Cardiac muscle cell (in vitro differentiated cells and primary cell): ENCODE measurements at regions not wholly inside any gene's neighbourhood (a gene's known extent, or its start where the extent isn't known, plus 50 kb on each side); places are given as distances from the start of the nearest gene placed in this dataset.
A peak's percentile ranks its signal among the peaks of the same experiment; 100 is the strongest.

Experiments
- DNase-seq, 2 donors: peaks; one replicate each; pipeline versions ENCODE4 v3.0.0 to v3.0.0-alpha.2; 2010 to 2017; ENCODE audit warnings: low read depth in 1 of 2, low spot score in 1 of 2
- H3K27ac ChIP-seq: fragments of 200-600 bp; sonication (generic); 2 replicates; pipeline ENCODE4 v1.5.1; 2016
- H3K27me3 ChIP-seq: fragments of 200-600 bp; sonication (generic); 2 replicates; pipeline ENCODE4 v1.6.0; 2016; ENCODE audit warnings: control low read depth
- H3K36me3 ChIP-seq: fragments of 200-600 bp; sonication (generic); 2 replicates; pipeline ENCODE4 v1.5.1; 2016; ENCODE audit warnings: control low read depth
- H3K4me1 ChIP-seq: fragments of 200-600 bp; sonication (generic); 2 replicates; pipeline ENCODE4 v1.8.1; 2017; ENCODE audit warnings: low read depth, mild to moderate bottlenecking, mixed run types
- H3K4me3 ChIP-seq: fragments of 200-600 bp; sonication (generic); 2 replicates; pipeline ENCODE4 v1.5.1; 2016; ENCODE audit warnings: mild to moderate bottlenecking
- H3K9me3 ChIP-seq: fragments of 200-600 bp; sonication (generic); 2 replicates; pipeline ENCODE4 v1.5.1; 2017; ENCODE audit warnings: low read depth, mild to moderate bottlenecking, control low read depth
- CTCF ChIP-seq: IDR thresholded peaks from 2 replicates; pipeline ENCODE4 v1.5.1; 2012; ENCODE audit warnings: low read depth, mild to moderate bottlenecking, low read length

DNA sequence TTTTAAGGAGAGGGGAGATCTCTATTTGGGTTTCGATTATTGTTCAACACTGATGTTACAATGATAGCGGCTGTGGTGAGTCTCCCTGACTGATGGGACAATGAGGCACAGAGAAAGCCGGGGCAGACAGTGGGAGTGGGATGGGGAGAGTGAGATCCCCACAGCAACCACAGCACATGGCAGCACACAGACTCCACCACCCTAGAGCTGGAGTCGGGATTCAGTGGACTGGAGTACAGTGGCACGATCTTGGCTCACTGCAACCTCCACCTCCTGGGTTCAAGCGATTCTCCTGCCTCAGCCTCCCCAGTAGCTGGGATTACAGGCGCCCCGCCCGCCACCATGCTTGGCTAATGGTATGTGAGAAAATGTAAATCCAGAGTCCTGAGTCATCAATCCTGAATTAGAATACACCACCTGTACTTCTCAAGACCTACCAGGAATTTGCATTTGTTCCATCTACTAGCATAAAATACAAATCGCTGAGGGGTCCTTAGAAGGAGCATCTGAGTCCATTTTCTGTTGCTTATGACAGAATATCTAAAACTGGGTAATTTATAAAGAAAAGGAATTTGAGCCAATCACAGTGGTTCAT is 125.8 kb downstream of the TOMM20 start:
- DNase-seq: no peak
- H3K27me3 ChIP-seq: no peaks in the 10 kb centered on the region

GRCh38 chr1:234999513-234999940 is 129.1 kb downstream of the TOMM20 start:
- no peak for DNase-seq
- Histone ChIP-seq H3K27me3 (no peaks in the 10 kb centered on the region), H3K27ac (no peak overlapping the region), H3K9me3 (no peaks in the 10 kb centered on the region), H3K36me3 (no peaks in the 10 kb centered on the region), H3K4me3 (no peak overlapping the region), H3K4me1 (peaks cover 26% of the 10 kb centered on the region)
- no peak for TF ChIP-seq CTCF

More for the DNA sequence above, 125.8 kb downstream of the TOMM20 start:
- H3K27ac ChIP-seq: no peak overlapping the region
- H3K36me3 ChIP-seq: no peaks in the 10 kb centered on the region
- H3K4me3 ChIP-seq: no peak overlapping the region
- peaks cover 15% of the 10 kb centered on the region for H3K4me1 ChIP-seq
- no peaks in the 10 kb centered on the region for H3K9me3 ChIP-seq
- no peak for TF ChIP-seq CTCF

DNA sequence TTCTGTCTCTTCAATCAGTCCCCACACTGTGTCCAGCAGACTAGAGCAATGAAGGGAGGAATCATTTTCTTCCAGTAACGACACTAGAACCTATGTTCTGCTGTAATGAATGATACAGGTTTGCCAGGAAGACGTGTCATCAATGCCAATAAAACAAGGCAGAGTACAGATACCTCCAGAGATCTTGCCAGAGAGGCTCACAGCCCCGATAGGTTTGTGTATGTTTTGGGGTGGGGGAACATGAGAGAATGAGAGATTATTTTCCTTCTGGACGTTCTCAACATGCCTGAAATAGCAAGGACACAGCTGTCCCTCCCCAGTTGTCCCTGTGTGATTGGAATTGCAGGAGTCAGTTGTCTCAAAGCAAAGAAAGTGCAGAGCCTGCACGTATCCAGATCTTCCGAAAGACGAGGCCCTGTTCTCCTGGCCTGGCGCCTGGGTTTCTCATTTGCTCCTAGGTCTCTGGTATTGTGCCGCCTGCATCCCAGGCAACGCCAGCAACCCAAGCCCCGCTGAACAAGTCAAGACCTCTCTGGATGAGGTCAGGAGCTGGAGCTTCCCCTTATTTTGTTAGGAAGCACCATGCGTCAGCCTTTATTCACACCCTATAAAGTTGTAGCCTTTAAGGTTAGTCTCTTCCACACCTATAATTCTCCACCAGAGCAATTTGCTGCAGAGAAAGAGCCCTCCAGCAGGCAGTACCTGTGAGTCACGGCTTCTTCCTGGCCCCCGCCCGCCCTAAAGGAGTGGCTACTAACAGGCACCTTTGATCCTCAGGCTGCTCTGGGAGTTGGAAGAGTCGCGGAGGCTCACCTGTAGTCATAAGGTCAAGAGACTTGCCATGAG is 130.5 kb downstream of the TOMM20 start:
- Histone ChIP-seq H3K4me1 (peaks cover 26% of the 10 kb centered on the region), H3K9me3 (no peaks in the 10 kb centered on the region), H3K4me3 (no peak overlapping the region), H3K36me3 (no peaks in the 10 kb centered on the region), H3K27me3 (no peaks in the 10 kb centered on the region), H3K27ac (peak overlapping the region; percentile 71)
- DNase-seq: peak in 1 of 2 donors; percentile 50
- TF ChIP-seq CTCF: no peak

DNA sequence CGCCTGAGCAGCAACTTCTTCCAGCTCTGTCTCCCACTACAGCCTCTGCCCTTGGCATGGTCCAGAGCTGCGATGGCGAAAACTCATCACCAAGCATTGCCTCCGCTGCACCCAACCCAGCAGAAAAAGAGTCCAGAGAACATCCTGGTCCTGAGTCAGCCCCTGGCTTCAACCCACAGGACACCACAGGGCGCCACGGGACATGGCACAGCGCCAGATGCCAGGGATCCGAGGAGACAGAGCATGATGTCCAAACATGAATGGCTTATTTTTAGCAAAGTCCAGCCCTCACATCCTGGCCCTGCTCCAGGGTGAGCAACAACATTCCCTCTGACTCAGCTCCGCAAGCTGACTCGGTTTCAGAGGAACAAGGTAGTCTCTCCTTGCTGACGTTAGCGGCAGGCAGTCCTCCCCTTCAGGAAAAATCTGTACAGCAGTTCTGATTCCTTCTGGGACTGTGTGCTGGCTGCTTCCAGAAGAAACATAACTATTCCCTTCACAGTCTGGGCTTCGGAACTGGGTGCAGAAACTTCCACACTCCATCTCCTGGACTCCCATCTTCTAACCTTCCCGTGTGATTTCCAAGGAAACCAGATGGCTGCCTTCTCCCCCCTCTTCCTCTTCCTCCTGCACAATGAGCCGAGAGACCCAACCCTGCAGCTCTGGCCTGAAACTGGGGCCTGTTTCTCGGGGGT is 131.3 kb downstream of the TOMM20 start:
- H3K9me3 ChIP-seq: no peaks in the 10 kb centered on the region
- H3K4me1 ChIP-seq: peaks cover 26% of the 10 kb centered on the region
- peak; percentile 64 to 99 for DNase-seq
- no peak overlapping the region for H3K4me3 ChIP-seq
- no peaks in the 10 kb centered on the region for H3K27me3 ChIP-seq
- no peaks in the 10 kb centered on the region for H3K36me3 ChIP-seq
- peak overlapping the region; percentile 71 for H3K27ac ChIP-seq
- no peak for TF ChIP-seq CTCF

DNA sequence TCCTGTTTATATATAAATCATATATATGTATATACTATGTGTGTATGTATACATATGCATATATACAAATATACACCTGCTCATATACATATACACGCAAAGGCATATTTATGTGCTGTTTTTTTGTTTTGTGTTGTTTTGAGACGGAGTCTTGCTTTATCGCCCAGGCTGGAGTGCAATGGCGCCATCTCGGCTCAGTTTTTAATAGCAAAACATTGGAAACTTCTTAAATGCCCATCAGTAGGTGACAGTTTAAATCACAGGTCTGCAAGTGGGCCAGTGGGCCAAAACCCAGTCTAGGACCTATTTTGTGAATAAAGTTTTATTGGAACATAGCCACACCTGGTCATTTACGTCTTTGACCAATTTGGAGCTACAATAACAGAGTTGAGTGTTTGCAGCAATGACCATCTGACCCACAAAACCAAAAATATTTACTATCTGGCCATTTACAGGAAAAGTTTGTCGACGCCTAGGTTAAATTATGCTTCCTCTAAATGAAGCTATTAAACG is 132.3 kb downstream of the TOMM20 start:
- no peak for TF ChIP-seq CTCF

More for the DNA sequence above, 132.3 kb downstream of the TOMM20 start:
- Histone ChIP-seq H3K27ac (no peak overlapping the region), H3K4me3 (no peak overlapping the region), H3K27me3 (no peaks in the 10 kb centered on the region), H3K9me3 (no peaks in the 10 kb centered on the region), H3K4me1 (peaks cover 26% of the 10 kb centered on the region), H3K36me3 (no peaks in the 10 kb centered on the region)
- no peak for DNase-seq
